GM12892 (cell line): ENCODE measurements at regions not wholly inside any gene's neighbourhood (a gene's known extent, or its start where the extent isn't known, plus 50 kb on each side); places are given as distances from the start of the nearest gene placed in this dataset.

ENCODE experiments used
- POLR2A ChIP-seq: IDR thresholded peaks from 2 replicates; pipeline ENCODE4 v1.6.1; 2011; ENCODE audit warnings: low read depth, low read length, control low read depth
- POLR2AphosphoS5 ChIP-seq: IDR thresholded peaks from 2 replicates; pipeline ENCODE4 v1.6.1; 2011; ENCODE audit warnings: low read depth, low read length, control low read depth
- TAF1 ChIP-seq: IDR thresholded peaks from 2 replicates; pipeline ENCODE4 v1.6.1; 2011; ENCODE audit warnings: low read depth, mild to moderate bottlenecking, control low read depth, low read length, borderline replicate concordance

- TF ChIP-seq TAF1 (no peak), POLR2A (no peak), POLR2AphosphoS5 (no peak)
These were observed 431.5 kb upstream of the TPM1 start for GRCh38 chr15:62611002-62611401.
